CD4-positive, alpha-beta T cell treated with Interleukin-17A for 1 hour (primary cell): ENCODE measurements at regions not wholly inside any gene's neighbourhood (a gene's known extent, or its start where the extent isn't known, plus 50 kb on each side); places are given as distances from the start of the nearest gene placed in this dataset.
"Not testable (repeated sequence)": the region's sequence is repeated elsewhere in the genome, so short reads cannot be mapped to it uniquely, and the experiment has no call there.

ENCODE experiments used
- DNase-seq: peaks from one replicate; pipeline ENCODE4 v3.0.0-alpha.2; 2020

- DNase-seq = no peak
Measured at GRCh38 chr12:111149299-111149698, 219.6 kb downstream of the PHETA1 start.

GRCh38 chr12:111148005-111148404 is 220.9 kb downstream of the PHETA1 start:
- no peak for DNase-seq

- no peak for DNase-seq
Measured at GRCh38 chr12:111143271-111143670, 222.9 kb upstream of the MYL2 start.

- DNase-seq = no peak
Measured at GRCh38 chr12:111141205-111141604, 220.8 kb upstream of the MYL2 start.

GRCh38 chr12:111138016-111138415 is 217.6 kb upstream of the MYL2 start:
- DNase-seq = no peak

- no peak for DNase-seq
Measured at GRCh38 chr12:111135293-111135832, 215.0 kb upstream of the MYL2 start.

- DNase-seq = no peak
Measured at GRCh38 chr12:111130336-111130735, 210.0 kb upstream of the MYL2 start.

- no peak for DNase-seq
Measured at GRCh38 chr12:111129149-111129767, 208.9 kb upstream of the MYL2 start.

GRCh38 chr12:111126331-111126730 is 206.0 kb upstream of the MYL2 start:
- DNase-seq = peak; percentile 5

- DNase-seq = no peak
Measured at GRCh38 chr12:111124183-111124582, 203.8 kb upstream of the MYL2 start.

GRCh38 chr12:111123390-111123789 is 203.0 kb upstream of the MYL2 start:
- DNase-seq = no peak

- DNase-seq = no peak
Measured at GRCh38 chr12:111122458-111122878, 202.1 kb upstream of the MYL2 start.

- no peak for DNase-seq
Measured at GRCh38 chr12:111121840-111122239, 201.5 kb upstream of the MYL2 start.

GRCh38 chr12:111120578-111120977 is 200.2 kb upstream of the MYL2 start:
- no peak for DNase-seq

GRCh38 chr12:111117017-111117416 is 196.6 kb upstream of the MYL2 start:
- DNase-seq = no peak

GRCh38 chr12:111113313-111113712 is 192.9 kb upstream of the MYL2 start:
- DNase-seq = not testable (repeated sequence)

GRCh38 chr12:111112311-111113098 is 192.1 kb upstream of the MYL2 start:
- no peak for DNase-seq

- DNase-seq = no peak
Measured at GRCh38 chr12:111111681-111112080, 191.3 kb upstream of the MYL2 start.

GRCh38 chr12:111110556-111110955 is 190.2 kb upstream of the MYL2 start:
- DNase-seq = no peak

- DNase-seq = no peak
Measured at GRCh38 chr12:111108726-111109125, 188.3 kb upstream of the MYL2 start.

- DNase-seq = no peak
Measured at GRCh38 chr12:111107392-111108178, 187.2 kb upstream of the MYL2 start.

GRCh38 chr12:111105294-111105693 is 184.9 kb upstream of the MYL2 start:
- DNase-seq = no peak

GRCh38 chr12:111103583-111103982 is 183.2 kb upstream of the MYL2 start:
- DNase-seq = no peak
